Lower leg skin (tissue), 4 donors: ENCODE measurements at regions not wholly inside any gene's neighbourhood (a gene's known extent, or its start where the extent isn't known, plus 50 kb on each side); places are given as distances from the start of the nearest gene placed in this dataset.

ENCODE experiments used
- DNase-seq, 2 donors: peaks; one replicate each; pipeline ENCODE4 v3.0.0-alpha.2; 2019; ENCODE audit warnings: low spot score in 2 of 2
- H3K4me3 ChIP-seq: fragments of 200-600 bp; sonication (generic); 2 replicates; pipeline ENCODE4 v1.5.1; 2017; ENCODE audit warnings: mild to moderate bottlenecking, low read depth; ENCODE audit not compliant: poor library complexity, severe bottlenecking
- CTCF ChIP-seq, 3 donors: fragments of 450-650 bp; IDR thresholded peaks; one replicate each; pipeline ENCODE4 v1.5.1; 2016; ENCODE audit warnings: antibody characterized with exemption in 3 of 3, mild to moderate bottlenecking in 3 of 3, moderate library complexity in 2 of 3
- POLR2A ChIP-seq, 2 donors: fragments of 450-650 bp; IDR thresholded peaks; one replicate each; pipeline ENCODE4 v1.6.1; 2016 to 2017; ENCODE audit warnings: antibody characterized with exemption in 2 of 2, mild to moderate bottlenecking in 1 of 2, moderate library complexity in 1 of 2
- WGBS, 2 donors: methylation state at CpG; one replicate each; pipeline ENCODE4 v1.1.5; 2018; 5-methylcytosine and 5-hydroxymethylcytosine counted together
- intact Hi-C: fragments of 100-400 bp; cut with DNase I; formaldehyde crosslinking; loops from one replicate; pipeline ENCODE4 v1.15.0; 2023; ENCODE audit warnings: low total_unique reads

GRCh38 chr20:56954797-56955196, 311.6 kb downstream of the BMP7 start:
- H3K4me3 ChIP-seq: no peak overlapping the region
- no peak for DNase-seq
- intact Hi-C loops: no loop called here
- TF ChIP-seq POLR2A (IDR thresholded peaks at IDR 0.05) (no peak), CTCF (IDR thresholded peaks at IDR 0.05) (no peak)
- 87 to 95% methylated on average over 13 to 15 of the region's 15 CpGs for WGBS, 2 donors

GRCh38 chr20:56955680-56956079, 310.8 kb downstream of the BMP7 start:
- DNase-seq: no peak
- H3K4me3 ChIP-seq: no peak overlapping the region
- intact Hi-C loops: no loop called here
- 37 to 39% methylated on average over 9 of the region's 9 CpGs for WGBS, 2 donors
- TF ChIP-seq CTCF (IDR thresholded peaks at IDR 0.05) (no peak), POLR2A (IDR thresholded peaks at IDR 0.05) (no peak)

GRCh38 chr20:56956534-56956933, 309.9 kb downstream of the BMP7 start:
- no peak for DNase-seq
- no peak overlapping the region for H3K4me3 ChIP-seq
- WGBS, 2 donors: 66% methylated on average over 7 of the region's 7 CpGs
- intact Hi-C loops: no loop called here
- TF ChIP-seq CTCF (IDR thresholded peaks at IDR 0.05) (no peak), POLR2A (IDR thresholded peaks at IDR 0.05) (no peak)

- TF ChIP-seq POLR2A (IDR thresholded peaks at IDR 0.05) (no peak), CTCF (IDR thresholded peaks at IDR 0.05) (no peak)
- no peak overlapping the region for H3K4me3 ChIP-seq
- DNase-seq: no peak
- WGBS, 2 donors: 69 to 74% methylated on average over 34 of the region's 34 CpGs
- intact Hi-C loops: no loop called here
Measured at GRCh38 chr20:56957737-56958553, 308.5 kb downstream of the BMP7 start.

- no peak for DNase-seq
- intact Hi-C loops: no loop called here
- H3K4me3 ChIP-seq: no peak overlapping the region
- TF ChIP-seq POLR2A (IDR thresholded peaks at IDR 0.05) (no peak), CTCF (IDR thresholded peaks at IDR 0.05) (no peak)
- 34 to 37% methylated on average over 2 of the region's 2 CpGs for WGBS, 2 donors
Measured at GRCh38 chr20:56964901-56965300, 301.5 kb downstream of the BMP7 start.

- WGBS, 2 donors: 53 to 61% methylated on average over 12 of the region's 12 CpGs
- no peak for TF ChIP-seq POLR2A (IDR thresholded peaks at IDR 0.05)
- TF ChIP-seq CTCF (IDR thresholded peaks at IDR 0.05): no peak
- intact Hi-C loops: no loop called here
- H3K4me3 ChIP-seq: no peak overlapping the region
- DNase-seq: no peak
Measured at GRCh38 chr20:56967916-56968315, 298.5 kb downstream of the BMP7 start.
